ENCODE measurements at regions not wholly inside any gene's neighbourhood (a gene's known extent, or its start where the extent isn't known, plus 50 kb on each side); places are given as distances from the start of the nearest gene placed in this dataset.

DNA sequence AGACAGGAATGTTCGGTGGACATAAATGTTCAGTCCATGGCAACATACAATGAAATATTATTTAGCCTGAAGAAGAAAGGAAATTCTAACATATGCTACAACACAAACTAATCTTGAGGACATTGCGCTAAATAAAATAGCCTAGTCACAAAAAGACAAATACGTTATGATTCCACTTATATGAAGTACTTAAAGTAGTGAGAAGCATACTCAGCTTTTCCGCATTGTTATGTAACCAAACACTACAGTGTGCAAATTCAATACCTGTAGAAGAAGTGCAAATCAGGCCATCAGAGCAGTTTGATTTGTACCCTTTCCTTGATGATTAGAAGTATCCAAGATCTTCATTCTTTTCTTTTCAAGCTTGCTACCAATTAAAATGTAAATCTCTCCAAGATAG, 1023.4 kb upstream of the NR2F2 start:
- H3K27me3 Mint-ChIP-seq (ENCODE audit: insufficient read depth, unreplicated experiment), result no peaks in the 10 kb centered on the region
- no peak overlapping the region for H3K4me3 Mint-ChIP-seq (ENCODE audit: unreplicated experiment)
- no peaks in the 10 kb centered on the region for H3K36me3 Mint-ChIP-seq (ENCODE audit: insufficient read depth, unreplicated experiment)
- no peak overlapping the region for H3K27ac Mint-ChIP-seq (ENCODE audit: low read depth, unreplicated experiment)
- H3K9me3 Mint-ChIP-seq (ENCODE audit: unreplicated experiment), result peaks cover 4% of the 10 kb centered on the region
- H3K4me1 Mint-ChIP-seq (ENCODE audit: insufficient read depth, unreplicated experiment), result no peaks in the 10 kb centered on the region
- TF ChIP-seq CTCF (IDR thresholded peaks at IDR 0.05; ENCODE audit: unreplicated experiment), result no peak
- POLR2A ChIA-PET, result interaction anchor here (0.6 kb wide), 1 partner anchor 1020 kb away, joined by 3 read pairs; no protein-coding TSS in a partner anchor
- CTCF ChIA-PET, result interaction anchor here (0.8 kb wide), 1 partner anchor 282 kb away, joined by 3 read pairs; no protein-coding TSS in a partner anchor
- intact Hi-C loops (cut with micrococcal nuclease), result no loop called here
- BruUV-seq (replicated peaks), result no TSS peak
- no peak for DNase-seq (ENCODE audit: unreplicated experiment)

DNA sequence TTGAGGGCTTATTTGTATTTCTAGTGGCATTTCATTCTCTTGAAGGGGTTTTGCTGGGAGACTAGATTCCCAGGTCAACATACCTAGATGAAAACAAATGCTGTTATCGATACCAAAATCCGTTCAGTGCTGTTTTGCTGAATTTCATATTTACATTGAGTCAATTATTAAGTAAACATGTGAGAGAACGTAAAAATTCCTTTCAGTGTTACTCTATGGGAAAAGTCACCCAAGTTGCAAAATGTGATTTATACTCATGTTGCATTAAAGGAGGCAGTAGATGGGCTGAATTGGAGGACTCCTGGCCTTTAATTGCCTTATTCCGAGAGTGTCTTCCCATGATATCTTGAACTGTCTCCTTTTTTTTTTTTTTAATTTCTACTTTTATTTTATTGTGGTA, 1011.3 kb upstream of the NR2F2 start:
- Mint-ChIP-seq H3K9me3 (ENCODE audit: unreplicated experiment) (peaks cover 13% of the 10 kb centered on the region), H3K4me3 (ENCODE audit: unreplicated experiment) (no peak overlapping the region), H3K27ac (ENCODE audit: low read depth, unreplicated experiment) (no peak overlapping the region), H3K4me1 (ENCODE audit: insufficient read depth, unreplicated experiment) (no peaks in the 10 kb centered on the region), H3K27me3 (ENCODE audit: insufficient read depth, unreplicated experiment) (no peaks in the 10 kb centered on the region), H3K36me3 (ENCODE audit: insufficient read depth, unreplicated experiment) (no peaks in the 10 kb centered on the region)
- CTCF ChIA-PET, result interaction anchor here (0.8 kb wide), 1 partner anchor 39 kb away, joined by 3 read pairs; no protein-coding TSS in a partner anchor
- no peak for DNase-seq (ENCODE audit: unreplicated experiment)
- intact Hi-C loops (cut with micrococcal nuclease), result no loop called here
- POLR2A ChIA-PET, result no interaction called here
- BruUV-seq (replicated peaks), result no TSS peak
- TF ChIP-seq CTCF (IDR thresholded peaks at IDR 0.05; ENCODE audit: unreplicated experiment), result no peak

GRCh38 chr15:95323796-95324195, 1006.7 kb upstream of the NR2F2 start:
- H3K27ac Mint-ChIP-seq (ENCODE audit: low read depth, unreplicated experiment), result no peak overlapping the region
- no peaks in the 10 kb centered on the region for H3K36me3 Mint-ChIP-seq (ENCODE audit: insufficient read depth, unreplicated experiment)
- no peak for DNase-seq (ENCODE audit: unreplicated experiment)
- no peaks in the 10 kb centered on the region for H3K4me1 Mint-ChIP-seq (ENCODE audit: insufficient read depth, unreplicated experiment)
- no peaks in the 10 kb centered on the region for H3K9me3 Mint-ChIP-seq (ENCODE audit: unreplicated experiment)
- no peaks in the 10 kb centered on the region for H3K27me3 Mint-ChIP-seq (ENCODE audit: insufficient read depth, unreplicated experiment)
- H3K4me3 Mint-ChIP-seq (ENCODE audit: unreplicated experiment), result no peak overlapping the region
- no TSS peak for BruUV-seq (replicated peaks)
- ChIA-PET POLR2A (interaction anchor here (0.5 kb wide), 1 partner anchor 362 kb away, joined by 3 read pairs; no protein-coding TSS in a partner anchor), CTCF (no interaction called here)
- intact Hi-C loops (cut with micrococcal nuclease), result no loop called here
- no peak for TF ChIP-seq CTCF (IDR thresholded peaks at IDR 0.05; ENCODE audit: unreplicated experiment)

GRCh38 chr15:95324656-95325055, 1005.8 kb upstream of the NR2F2 start:
- H3K9me3 Mint-ChIP-seq (ENCODE audit: unreplicated experiment), result no peaks in the 10 kb centered on the region
- no peak overlapping the region for H3K4me3 Mint-ChIP-seq (ENCODE audit: unreplicated experiment)
- no peak for TF ChIP-seq CTCF (IDR thresholded peaks at IDR 0.05; ENCODE audit: unreplicated experiment)
- DNase-seq (ENCODE audit: unreplicated experiment), result no peak
- H3K4me1 Mint-ChIP-seq (ENCODE audit: insufficient read depth, unreplicated experiment), result no peaks in the 10 kb centered on the region
- no peak overlapping the region for H3K27ac Mint-ChIP-seq (ENCODE audit: low read depth, unreplicated experiment)
- no peaks in the 10 kb centered on the region for H3K27me3 Mint-ChIP-seq (ENCODE audit: insufficient read depth, unreplicated experiment)
- no peaks in the 10 kb centered on the region for H3K36me3 Mint-ChIP-seq (ENCODE audit: insufficient read depth, unreplicated experiment)
- intact Hi-C loops (cut with micrococcal nuclease), result no loop called here
- ChIA-PET POLR2A (no interaction called here), CTCF (interaction anchor here (0.6 to 0.7 kb wide), 2 partner anchors 32 to 365 kb away, joined by 3 read pairs; no protein-coding TSS in a partner anchor)
- no TSS peak for BruUV-seq (replicated peaks)

Measured in MCF 10A (cell line).